ENCODE measurements at regions not wholly inside any gene's neighbourhood (a gene's known extent, or its start where the extent isn't known, plus 50 kb on each side); places are given as distances from the start of the nearest gene placed in this dataset.

GRCh38 chr4:27152703-27153102 lies 292.1 kb downstream of the STIM2 start:
- H3K9me3 Mint-ChIP-seq (ENCODE audit: unreplicated experiment): no peaks in the 10 kb centered on the region
- H3K4me1 Mint-ChIP-seq (ENCODE audit: low read depth, unreplicated experiment): peaks cover 4% of the 10 kb centered on the region
- TF ChIP-seq CTCF (IDR thresholded peaks at IDR 0.05; ENCODE audit: partially characterized antibody, unreplicated experiment): no peak
- H3K27me3 Mint-ChIP-seq (ENCODE audit: unreplicated experiment): no peaks in the 10 kb centered on the region
- no peak for DNase-seq
- no peak overlapping the region for H3K27ac Mint-ChIP-seq (ENCODE audit: unreplicated experiment)
- no peaks in the 10 kb centered on the region for H3K36me3 Mint-ChIP-seq (ENCODE audit: unreplicated experiment)
- H3K4me3 Mint-ChIP-seq (ENCODE audit: unreplicated experiment): no peak overlapping the region

GRCh38 chr4:27154706-27155105 lies 294.1 kb downstream of the STIM2 start:
- no peaks in the 10 kb centered on the region for H3K36me3 Mint-ChIP-seq (ENCODE audit: unreplicated experiment)
- H3K27me3 Mint-ChIP-seq (ENCODE audit: unreplicated experiment): no peaks in the 10 kb centered on the region
- H3K27ac Mint-ChIP-seq (ENCODE audit: unreplicated experiment): no peak overlapping the region
- DNase-seq: no peak
- H3K9me3 Mint-ChIP-seq (ENCODE audit: unreplicated experiment): no peaks in the 10 kb centered on the region
- no peak overlapping the region for H3K4me3 Mint-ChIP-seq (ENCODE audit: unreplicated experiment)
- TF ChIP-seq CTCF (IDR thresholded peaks at IDR 0.05; ENCODE audit: partially characterized antibody, unreplicated experiment): no peak
- H3K4me1 Mint-ChIP-seq (ENCODE audit: low read depth, unreplicated experiment): peaks cover 4% of the 10 kb centered on the region

GRCh38 chr4:27161191-27161590 lies 300.6 kb downstream of the STIM2 start:
- Mint-ChIP-seq H3K27me3 (ENCODE audit: unreplicated experiment) (no peaks in the 10 kb centered on the region), H3K27ac (ENCODE audit: unreplicated experiment) (no peak overlapping the region), H3K4me1 (ENCODE audit: low read depth, unreplicated experiment) (peaks cover 4% of the 10 kb centered on the region), H3K9me3 (ENCODE audit: unreplicated experiment) (no peaks in the 10 kb centered on the region), H3K4me3 (ENCODE audit: unreplicated experiment) (no peak overlapping the region), H3K36me3 (ENCODE audit: unreplicated experiment) (no peaks in the 10 kb centered on the region)
- no peak for TF ChIP-seq CTCF (IDR thresholded peaks at IDR 0.05; ENCODE audit: partially characterized antibody, unreplicated experiment)
- no peak for DNase-seq

GRCh38 chr4:27168783-27169182 lies 308.1 kb downstream of the STIM2 start:
- H3K4me3 Mint-ChIP-seq (ENCODE audit: unreplicated experiment): no peak overlapping the region
- no peaks in the 10 kb centered on the region for H3K4me1 Mint-ChIP-seq (ENCODE audit: low read depth, unreplicated experiment)
- H3K27me3 Mint-ChIP-seq (ENCODE audit: unreplicated experiment): peaks cover 5% of the 10 kb centered on the region
- DNase-seq: no peak
- H3K27ac Mint-ChIP-seq (ENCODE audit: unreplicated experiment): no peak overlapping the region
- H3K9me3 Mint-ChIP-seq (ENCODE audit: unreplicated experiment): peaks cover 4% of the 10 kb centered on the region
- H3K36me3 Mint-ChIP-seq (ENCODE audit: unreplicated experiment): peaks cover 5% of the 10 kb centered on the region
- TF ChIP-seq CTCF (IDR thresholded peaks at IDR 0.05; ENCODE audit: partially characterized antibody, unreplicated experiment): no peak

GRCh38 chr4:27173280-27173679 lies 312.6 kb downstream of the STIM2 start:
- no peak overlapping the region for H3K27ac Mint-ChIP-seq (ENCODE audit: unreplicated experiment)
- TF ChIP-seq CTCF (IDR thresholded peaks at IDR 0.05; ENCODE audit: partially characterized antibody, unreplicated experiment): no peak
- no peak overlapping the region for H3K4me3 Mint-ChIP-seq (ENCODE audit: unreplicated experiment)
- no peaks in the 10 kb centered on the region for H3K4me1 Mint-ChIP-seq (ENCODE audit: low read depth, unreplicated experiment)
- peaks cover 5% of the 10 kb centered on the region for H3K27me3 Mint-ChIP-seq (ENCODE audit: unreplicated experiment)
- peaks cover 5% of the 10 kb centered on the region for H3K36me3 Mint-ChIP-seq (ENCODE audit: unreplicated experiment)
- H3K9me3 Mint-ChIP-seq (ENCODE audit: unreplicated experiment): peaks cover 4% of the 10 kb centered on the region
- peak; percentile 45 for DNase-seq

All from glutamatergic neuron (in vitro differentiated cells).